Lung (tissue), 11 donors: ENCODE measurements at regions not wholly inside any gene's neighbourhood (a gene's known extent, or its start where the extent isn't known, plus 50 kb on each side); places are given as distances from the start of the nearest gene placed in this dataset.

Experiments
- ATAC-seq: fragments of 200-7000 bp; cut with Tn5 transposase; one replicate; pipeline ENCODE4 v1.9.1; 2020; ENCODE audit warnings: moderate number of reproducible peaks; ENCODE audit not compliant: insufficient read depth, low FRiP score
- DNase-seq, 3 donors: peaks; one replicate each; pipeline ENCODE4 v3.0.0-alpha.2; 2013 to 2017
- H3K27ac ChIP-seq, 2 donors: one replicate each; pipeline ENCODE4 v1.5.1; 2013; ENCODE audit warnings: mild to moderate bottlenecking in 2 of 2, moderate library complexity in 2 of 2, control low read depth in 1 of 2, inconsistent platforms in 1 of 2, low read depth in 1 of 2, low read length in 1 of 2
- H3K27me3 ChIP-seq, 3 donors: one replicate each; pipeline ENCODE4 v1.5.1; 2013; ENCODE audit warnings: low read length in 2 of 3; ENCODE audit not compliant: control insufficient read depth in 3 of 3, insufficient read depth in 3 of 3
- H3K36me3 ChIP-seq, 4 donors: one replicate each; pipeline ENCODE4 v1.5.1; 2013; ENCODE audit warnings: low read length in 4 of 4, mild to moderate bottlenecking in 1 of 4, moderate library complexity in 1 of 4; ENCODE audit not compliant: control insufficient read depth in 4 of 4, insufficient read depth in 4 of 4
- H3K4me1 ChIP-seq, 5 donors: one replicate each; pipeline ENCODE4 v1.5.1; 2013; ENCODE audit warnings: low read length in 5 of 5, mild to moderate bottlenecking in 2 of 5, moderate library complexity in 1 of 5; ENCODE audit not compliant: control insufficient read depth in 5 of 5, insufficient read depth in 5 of 5
- H3K4me3 ChIP-seq: one replicate; pipeline ENCODE4 v1.5.1; 2013; ENCODE audit warnings: mild to moderate bottlenecking, control low read depth, moderate library complexity
- H3K9ac ChIP-seq, 2 donors: one replicate each; pipeline ENCODE4 v1.5.1; 2013; ENCODE audit warnings: low read length in 2 of 2, control low read depth in 1 of 2; ENCODE audit not compliant: insufficient read depth in 1 of 2
- H3K9me3 ChIP-seq, 4 donors: one replicate each; pipeline ENCODE4 v1.5.1; 2013; ENCODE audit warnings: low read length in 3 of 4, mild to moderate bottlenecking in 1 of 4, moderate library complexity in 1 of 4; ENCODE audit not compliant: control insufficient read depth in 4 of 4, insufficient read depth in 3 of 4
- CTCF ChIP-seq: IDR thresholded peaks from 2 replicates; pipeline ENCODE4 v1.5.1; 2012; ENCODE audit warnings: mild to moderate bottlenecking; ENCODE audit errors: control extremely low read depth, extremely low read depth
- WGBS, 2 donors: extraction: QIAGEN DNeasy Blood & Tissue Kit; methylation state at CpG; one replicate each; pipeline ENCODE4 v1.1.7; 2013; 5-methylcytosine and 5-hydroxymethylcytosine counted together
- donor health status: control.
- donor health status: control.
- donor health status: Bipolar disorder and iron deficiency.
- donor health status: healthy.
- donor health status: DM: yes; HTN: yes; CAD: no.

GRCh38 chr15:25619076-25619475 lies 180.3 kb upstream of the UBE3A start:
- Histone ChIP-seq H3K4me3 (no peak overlapping the region), H3K27me3 (no peaks in the 10 kb centered on the region), H3K9ac (no peak overlapping the region), H3K9me3 (no peaks in the 10 kb centered on the region), H3K36me3 (no peaks in the 10 kb centered on the region), H3K4me1 (peaks cover 0 to 7% (median 3%) of the 10 kb centered on the region in 5 donors), H3K27ac (no peak overlapping the region)
- no peak for TF ChIP-seq CTCF
- ATAC-seq (no peak), DNase-seq (no peak)
- WGBS, 2 donors = 68 to 75% methylated on average over 9 of the region's 9 CpGs

- 65 to 85% methylated on average over 7 of the region's 7 CpGs for WGBS, 2 donors
- no peak for TF ChIP-seq CTCF
- Histone ChIP-seq H3K4me3 (no peak overlapping the region), H3K36me3 (no peaks in the 10 kb centered on the region), H3K9ac (no peak overlapping the region), H3K27me3 (no peaks in the 10 kb centered on the region), H3K27ac (no peak overlapping the region), H3K9me3 (no peaks in the 10 kb centered on the region), H3K4me1 (peaks cover 0 to 5% (median 3%) of the 10 kb centered on the region in 5 donors)
- DNase-seq (peak; percentile 20 to 46 (median 30)), ATAC-seq (peak; percentile 36)
Observed at GRCh38 chr15:25618161-25618560, 179.3 kb upstream of the UBE3A start.

GRCh38 chr15:25616471-25616870 lies 177.6 kb upstream of the UBE3A start:
- H3K4me1 ChIP-seq = peaks cover 0 to 7% (median 3%) of the 10 kb centered on the region in 5 donors
- H3K9ac ChIP-seq = no peak overlapping the region
- H3K9me3 ChIP-seq = no peaks in the 10 kb centered on the region
- no peaks in the 10 kb centered on the region for H3K27me3 ChIP-seq
- no peak for TF ChIP-seq CTCF
- ATAC-seq (no peak), DNase-seq (no peak)
- H3K36me3 ChIP-seq = no peaks in the 10 kb centered on the region
- H3K27ac ChIP-seq = no peak overlapping the region
- no peak overlapping the region for H3K4me3 ChIP-seq
- WGBS, 2 donors = 73 to 74% methylated on average over 4 of the region's 4 CpGs

GRCh38 chr15:25613134-25613533 lies 174.3 kb upstream of the UBE3A start:
- H3K4me3 ChIP-seq = no peak overlapping the region
- H3K9me3 ChIP-seq = no peaks in the 10 kb centered on the region
- H3K27ac ChIP-seq = no peak overlapping the region
- DNase-seq (no peak), ATAC-seq (no peak)
- no peaks in the 10 kb centered on the region for H3K27me3 ChIP-seq
- peaks cover 0 to 6% (median 0%) of the 10 kb centered on the region in 5 donors for H3K4me1 ChIP-seq
- H3K36me3 ChIP-seq = no peaks in the 10 kb centered on the region
- H3K9ac ChIP-seq = no peak overlapping the region
- 83 to 85% methylated on average over 9 of the region's 9 CpGs for WGBS, 2 donors
- TF ChIP-seq CTCF = no peak
